CD4-positive, alpha-beta T cell treated with Interleukin-1 beta for 1 hour (primary cell): ENCODE measurements at regions not wholly inside any gene's neighbourhood (a gene's known extent, or its start where the extent isn't known, plus 50 kb on each side); places are given as distances from the start of the nearest gene placed in this dataset.

ENCODE experiments used
- DNase-seq, 2 donors: peaks; one replicate each; pipeline ENCODE4 v3.0.0-alpha.2; 2020 to 2022

GRCh38 chr10:71127773-71128172, 84.6 kb upstream of the UNC5B start:
- no peak for DNase-seq

- no peak for DNase-seq
Observed at GRCh38 chr10:71128311-71128980, 83.9 kb upstream of the UNC5B start.

- no peak for DNase-seq
Observed at GRCh38 chr10:71131096-71131495, 81.3 kb upstream of the UNC5B start.

GRCh38 chr10:71131508-71132088, 80.8 kb upstream of the UNC5B start:
- no peak for DNase-seq

GRCh38 chr10:71132321-71132810, 80.0 kb upstream of the UNC5B start:
- no peak for DNase-seq

GRCh38 chr10:71133710-71134686, 78.4 kb upstream of the UNC5B start:
- DNase-seq: no peak

- no peak for DNase-seq
Observed at GRCh38 chr10:71134732-71135211, 77.6 kb upstream of the UNC5B start.

DNA sequence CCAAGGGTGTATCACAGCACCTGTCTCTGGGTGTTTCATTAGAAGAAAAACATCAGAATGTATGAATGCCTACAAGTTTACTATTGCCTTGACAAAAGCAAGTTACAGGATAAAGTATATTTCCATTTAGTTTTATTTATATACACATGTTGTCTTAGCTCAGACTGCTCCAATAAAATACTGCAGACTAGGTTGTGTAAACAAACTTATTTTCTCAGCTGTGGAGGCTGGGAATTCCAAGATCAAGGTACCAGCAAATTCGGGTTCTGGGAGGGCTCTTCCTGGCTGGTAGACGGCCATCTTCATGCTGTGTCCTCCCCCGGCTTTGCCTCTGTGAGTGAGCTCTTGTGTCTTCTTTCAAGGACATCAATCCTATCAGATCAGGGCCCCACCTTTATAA, 77.1 kb upstream of the UNC5B start:
- DNase-seq: no peak

DNA sequence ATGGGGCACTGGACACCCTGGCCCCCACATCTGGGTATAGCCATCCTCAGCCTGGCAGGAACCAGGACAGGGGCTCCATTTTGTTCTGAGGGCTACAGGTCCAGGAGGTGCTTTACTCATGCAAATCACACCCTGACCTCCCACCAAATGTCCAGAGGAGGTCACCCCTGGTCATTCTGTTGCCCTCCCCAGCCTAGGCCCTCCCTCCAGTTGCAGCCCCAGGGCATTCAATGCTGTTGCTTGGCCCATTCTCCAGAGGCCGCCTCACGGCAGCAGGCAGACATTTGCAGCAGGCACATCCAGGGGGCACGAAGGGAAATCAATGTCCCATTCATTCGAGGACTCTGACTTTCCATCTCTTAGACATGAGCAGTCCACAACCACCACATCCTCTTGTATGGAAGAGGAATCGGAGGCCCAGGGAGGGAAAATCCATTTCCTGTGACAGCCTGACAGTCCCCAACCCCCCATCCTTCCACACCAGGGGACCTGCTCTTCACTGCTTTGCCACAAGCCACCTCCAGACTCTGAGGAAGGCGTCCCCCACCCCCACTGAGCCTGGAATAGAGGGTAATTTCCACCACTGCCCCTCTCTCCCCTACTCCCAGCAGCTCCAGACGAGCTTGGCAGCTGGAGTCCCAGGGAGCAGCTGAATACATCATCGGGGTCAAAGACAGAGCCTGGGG, 76.2 kb upstream of the UNC5B start:
- no peak for DNase-seq

GRCh38 chr10:71137701-71138100, 74.7 kb upstream of the UNC5B start:
- no peak for DNase-seq

DNA sequence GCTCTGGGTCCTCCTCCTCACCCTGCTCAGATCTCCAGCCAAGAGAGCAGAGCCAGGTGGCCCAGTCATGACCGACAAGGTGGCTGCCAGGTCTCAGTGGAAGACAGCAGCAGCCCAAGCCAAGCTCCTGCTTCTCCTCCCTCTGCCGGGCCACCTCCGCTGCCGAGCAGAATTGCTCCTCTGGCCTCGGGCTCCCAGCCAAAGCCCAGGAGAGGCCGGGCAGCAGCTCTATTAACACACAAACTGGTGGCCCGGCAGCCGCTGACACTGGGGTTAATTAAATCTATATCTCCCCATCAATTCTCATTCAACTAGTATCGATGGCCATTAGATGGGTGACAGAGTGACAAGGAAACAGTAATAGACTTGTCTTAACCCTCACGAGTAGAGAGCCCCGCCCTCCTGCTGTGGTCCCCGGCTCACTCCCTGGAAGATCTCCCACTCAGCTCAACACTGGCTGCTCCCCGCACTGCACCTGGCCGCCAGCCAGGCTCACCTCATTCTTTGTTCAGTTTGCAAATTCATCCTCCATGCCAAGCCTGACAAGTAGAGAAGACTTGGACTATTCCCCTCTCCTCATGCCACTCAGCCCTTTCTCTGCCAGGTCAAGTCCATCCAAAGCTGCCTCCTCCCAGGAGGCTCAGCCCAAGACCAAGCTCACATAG, 74.1 kb upstream of the UNC5B start:
- DNase-seq: no peak

DNA sequence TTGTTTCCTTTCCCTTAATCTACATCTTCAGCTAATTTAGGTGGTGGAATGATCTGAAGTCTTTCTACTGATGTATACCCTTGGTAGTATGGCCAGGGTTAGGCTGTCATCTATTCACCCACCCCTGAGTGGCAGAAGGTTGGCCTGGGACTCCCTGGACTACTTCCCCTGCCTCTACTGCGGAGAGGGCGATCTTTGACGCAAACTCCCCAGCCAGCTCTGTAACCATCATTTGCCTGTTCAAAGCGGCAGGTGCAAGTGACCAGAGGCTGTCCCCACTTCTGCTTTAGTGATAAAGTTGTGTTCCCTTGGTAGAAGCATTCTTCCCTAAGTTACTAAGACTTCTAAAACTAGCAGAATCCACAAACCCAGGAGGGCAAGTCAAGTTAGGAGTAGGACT, 70.8 kb upstream of the UNC5B start:
- no peak for DNase-seq

DNA sequence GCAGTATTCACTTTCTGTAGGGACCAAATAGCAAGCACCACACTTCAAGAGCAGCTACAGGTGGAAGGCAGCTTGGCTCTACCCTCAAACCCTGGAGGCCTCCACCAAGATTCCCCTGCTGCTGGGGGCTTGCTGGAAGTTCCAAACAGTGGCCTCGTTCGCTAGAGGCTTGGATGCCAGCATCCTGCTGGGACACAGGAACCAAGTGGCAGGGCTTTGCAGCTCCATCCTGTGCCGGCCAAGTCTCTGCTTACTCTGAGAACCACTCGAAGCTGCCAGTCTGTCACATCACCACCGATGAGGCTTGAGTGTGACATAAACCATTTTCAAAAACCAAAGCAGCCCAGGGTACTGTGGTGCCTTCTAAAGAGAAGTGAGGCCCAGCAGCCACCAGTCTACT, 69.2 kb upstream of the UNC5B start:
- no peak for DNase-seq

DNA sequence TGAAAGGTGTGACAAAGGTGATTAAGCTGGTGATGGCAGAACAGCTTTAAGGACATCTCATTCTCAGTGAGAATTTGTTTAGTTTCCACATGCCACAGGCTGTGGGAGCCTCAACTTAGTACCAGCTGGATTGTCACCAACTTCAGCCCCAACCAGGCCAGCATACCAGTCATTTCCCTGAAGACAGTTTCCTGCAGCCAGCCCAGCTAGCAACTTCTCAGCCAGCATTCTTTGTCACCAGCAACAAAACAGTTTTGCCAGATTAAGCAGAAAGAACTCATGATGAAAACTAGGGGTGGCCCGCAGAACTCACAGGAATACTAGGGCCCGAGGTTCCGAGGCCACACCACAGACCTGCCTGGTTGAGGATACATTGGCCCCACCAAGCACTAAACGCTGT, 68.8 kb upstream of the UNC5B start:
- no peak for DNase-seq

DNA sequence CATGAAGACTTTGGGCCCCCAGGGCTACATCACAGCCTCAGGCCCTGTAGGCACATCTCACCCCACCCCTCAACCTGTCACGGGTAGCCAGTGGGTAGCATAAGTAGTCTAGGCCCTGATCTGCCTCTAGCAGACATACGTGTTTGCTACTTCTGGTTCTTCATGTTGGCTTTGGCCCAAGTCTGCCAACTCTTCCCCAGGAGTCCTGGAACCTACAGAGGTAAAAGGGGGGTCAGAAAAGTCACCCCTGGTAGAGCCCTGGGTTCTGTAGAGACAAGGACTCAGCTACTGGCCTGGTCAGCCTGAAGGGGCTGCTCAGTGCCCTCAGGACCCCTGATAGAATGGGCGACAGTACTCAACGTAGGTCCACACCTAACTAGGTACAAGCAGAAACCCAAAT, 67.5 kb upstream of the UNC5B start:
- DNase-seq: no peak

- no peak for DNase-seq
Observed at GRCh38 chr10:71145352-71145945, 66.9 kb upstream of the UNC5B start.

- DNase-seq: no peak
Observed at GRCh38 chr10:71150796-71151195, 61.6 kb upstream of the UNC5B start.

- DNase-seq: no peak
Observed at GRCh38 chr10:71152043-71152442, 60.3 kb upstream of the UNC5B start.

DNA sequence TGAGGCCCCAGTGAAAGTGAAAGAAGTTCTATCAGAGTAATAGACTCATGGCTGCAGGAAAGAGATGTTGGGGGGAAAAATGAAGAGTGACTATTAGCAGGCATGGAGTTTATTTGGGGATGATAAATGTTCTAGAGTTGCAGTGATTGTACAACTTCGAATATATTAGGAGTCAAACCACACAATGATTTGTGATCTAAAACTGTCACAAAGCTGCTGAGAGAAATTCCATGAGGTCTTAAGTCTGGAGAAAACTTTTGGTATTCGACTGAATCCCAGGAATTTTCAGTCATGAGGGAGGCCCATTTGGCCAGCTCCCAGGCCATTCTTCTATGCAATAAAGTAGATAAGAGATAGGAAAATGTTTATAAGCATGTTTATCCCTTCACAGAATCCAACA, 55.9 kb upstream of the UNC5B start:
- DNase-seq: no peak

DNA sequence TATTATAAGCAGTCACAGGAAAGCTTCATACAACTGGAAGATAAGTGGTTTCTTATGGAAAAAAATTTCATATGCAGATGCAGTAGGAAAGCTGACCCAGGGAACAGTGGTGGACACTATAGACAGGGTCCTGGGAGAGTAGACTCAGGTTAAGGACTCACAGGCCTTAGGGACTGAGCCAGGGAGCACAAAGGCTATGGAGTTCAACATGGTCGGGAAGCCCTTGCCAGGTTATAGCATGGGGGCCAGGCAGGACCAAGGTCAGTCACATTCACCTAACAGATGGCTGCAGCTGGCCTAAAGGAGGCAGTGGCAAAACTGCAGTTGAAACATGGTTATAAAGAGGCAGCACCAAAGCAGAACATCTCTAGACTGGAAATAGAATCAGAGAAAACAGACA, 54.9 kb upstream of the UNC5B start:
- DNase-seq: no peak

GRCh38 chr10:71158251-71158650, 54.1 kb upstream of the UNC5B start:
- no peak for DNase-seq

- no peak for DNase-seq
Observed at GRCh38 chr10:71158902-71159301, 53.5 kb upstream of the UNC5B start.
